ENCODE measurements at regions not wholly inside any gene's neighbourhood (a gene's known extent, or its start where the extent isn't known, plus 50 kb on each side); places are given as distances from the start of the nearest gene placed in this dataset.
"Not testable (repeated sequence)": the region's sequence is repeated elsewhere in the genome, so short reads cannot be mapped to it uniquely, and the experiment has no call there.

DNA sequence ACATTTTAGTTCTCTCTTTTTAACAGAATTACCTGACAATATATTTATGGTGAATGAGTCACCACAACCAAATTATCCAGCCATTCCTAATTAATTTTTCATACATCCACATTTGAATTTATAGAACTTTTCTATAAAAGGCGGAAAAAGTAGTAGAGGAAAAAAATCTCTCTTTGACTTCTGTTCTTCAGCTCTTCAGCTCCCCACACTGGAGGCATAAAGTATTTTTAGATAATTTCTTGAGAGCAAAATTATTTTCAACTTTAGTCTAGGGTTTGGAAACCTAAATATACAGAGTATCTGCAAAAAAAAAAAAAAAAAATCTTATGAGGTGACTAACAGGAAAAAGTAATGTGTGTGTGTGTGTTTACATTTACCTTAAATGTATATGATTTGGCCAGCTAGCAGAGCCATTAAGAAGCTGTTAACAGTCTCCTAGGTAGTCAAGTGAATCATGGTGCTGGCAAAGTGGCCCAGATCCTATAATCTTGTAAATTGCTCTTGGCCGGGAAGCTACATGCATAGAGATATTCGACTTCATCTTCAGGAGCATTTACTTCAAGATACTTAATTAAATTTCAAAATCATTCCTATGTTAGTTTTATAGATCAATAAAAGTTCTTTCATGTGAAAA is 383.1 kb upstream of the STEAP1 start:
- DNase-seq: no peak
- ATAC-seq: no peak

DNA sequence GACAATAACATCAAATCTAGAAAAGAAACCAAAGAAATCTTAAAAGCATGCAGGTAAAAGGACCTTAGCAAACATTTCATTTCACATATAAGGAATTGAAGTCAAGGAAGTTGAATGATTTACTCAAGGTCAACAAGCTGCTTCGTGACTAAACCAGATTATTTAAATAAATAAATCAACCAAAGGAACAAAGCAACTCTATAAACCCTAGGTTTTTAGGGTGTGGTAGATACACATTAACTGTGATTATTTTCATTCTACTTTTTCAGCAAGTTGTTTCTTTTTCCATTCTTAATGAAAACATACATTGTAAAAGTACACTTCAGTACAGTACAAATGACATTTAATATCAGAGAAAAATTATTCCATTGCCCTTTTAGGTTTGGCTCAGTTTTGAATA is 382.0 kb upstream of the STEAP1 start:
- ATAC-seq (no peak), DNase-seq (no peak)

DNA sequence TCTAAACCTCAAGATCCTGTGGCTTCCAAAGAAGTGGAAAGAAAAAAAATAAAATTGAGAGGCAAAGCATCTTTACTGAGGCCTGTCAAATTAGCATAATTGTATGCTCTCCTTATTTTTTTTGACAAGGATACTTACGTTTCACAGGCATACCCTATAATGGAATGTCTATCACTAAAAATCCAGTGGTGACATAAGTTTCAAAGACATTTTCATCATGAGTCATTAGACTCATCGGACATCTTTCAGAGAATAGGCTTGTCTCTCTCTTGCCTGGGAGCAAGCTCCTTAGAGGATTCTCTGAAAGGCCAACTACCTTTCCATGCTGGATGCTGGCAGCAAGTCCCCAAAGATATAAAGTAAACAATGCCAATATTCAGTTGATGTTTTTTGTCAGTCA is 380.7 kb upstream of the STEAP1 start:
- ATAC-seq: no peak
- no peak for DNase-seq

DNA sequence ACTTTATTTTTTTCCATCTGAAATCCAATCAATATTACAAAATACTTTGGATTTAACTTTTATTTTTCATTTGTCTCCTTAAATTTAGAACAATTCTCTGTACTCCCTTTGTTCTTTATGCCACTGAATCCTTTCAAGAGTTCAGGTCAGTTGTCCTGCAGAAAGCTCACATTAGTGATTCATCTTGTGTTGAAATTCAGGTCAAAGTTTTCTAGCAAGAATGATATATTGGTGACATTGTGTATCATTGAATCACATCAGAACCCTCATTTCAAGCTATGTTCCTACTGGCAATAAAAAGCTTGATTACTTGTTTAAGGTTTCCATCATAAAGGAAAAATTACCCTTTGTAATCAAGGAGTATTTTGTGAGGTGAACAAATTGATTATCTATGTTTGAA is 378.8 kb upstream of the STEAP1 start:
- DNase-seq: no peak
- no peak for ATAC-seq

DNA sequence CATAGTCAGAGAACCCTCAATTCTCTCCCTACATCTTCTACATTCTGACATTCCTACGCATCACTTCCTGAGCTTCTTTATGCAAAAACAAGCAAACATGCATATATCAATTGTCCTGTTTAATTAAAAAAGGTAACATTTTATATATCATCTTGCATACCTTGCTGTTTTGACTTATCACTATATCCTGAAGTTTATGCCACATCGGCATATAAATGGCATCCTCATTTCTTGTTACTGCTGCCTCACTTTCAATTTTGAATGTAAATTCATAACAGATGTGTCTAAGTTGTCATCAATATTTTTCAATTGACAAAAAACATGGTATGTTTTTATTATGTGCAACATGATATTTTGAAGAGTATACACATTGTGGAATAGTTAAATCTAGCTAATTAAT is 377.3 kb upstream of the STEAP1 start:
- ATAC-seq (no peak), DNase-seq (no peak)

DNA sequence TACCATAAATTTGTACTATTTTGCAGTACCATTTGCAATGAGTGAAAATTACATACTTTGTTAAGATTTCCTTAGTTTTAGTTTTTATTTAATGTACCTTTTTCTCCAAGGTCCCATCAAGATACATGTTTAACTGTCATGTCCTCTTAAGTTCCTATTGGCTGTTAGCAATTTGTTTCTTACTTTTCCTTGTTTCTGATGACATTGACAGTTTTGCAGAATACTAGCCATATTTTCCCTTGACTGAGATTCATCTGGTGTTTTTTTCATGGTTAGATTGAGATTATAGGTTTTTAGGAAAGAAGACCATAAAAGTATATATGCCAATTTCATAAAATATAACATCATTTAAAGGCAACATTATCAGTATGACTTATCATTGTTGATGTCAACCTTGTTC is 376.8 kb upstream of the STEAP1 start:
- no peak for DNase-seq
- no peak for ATAC-seq

DNA sequence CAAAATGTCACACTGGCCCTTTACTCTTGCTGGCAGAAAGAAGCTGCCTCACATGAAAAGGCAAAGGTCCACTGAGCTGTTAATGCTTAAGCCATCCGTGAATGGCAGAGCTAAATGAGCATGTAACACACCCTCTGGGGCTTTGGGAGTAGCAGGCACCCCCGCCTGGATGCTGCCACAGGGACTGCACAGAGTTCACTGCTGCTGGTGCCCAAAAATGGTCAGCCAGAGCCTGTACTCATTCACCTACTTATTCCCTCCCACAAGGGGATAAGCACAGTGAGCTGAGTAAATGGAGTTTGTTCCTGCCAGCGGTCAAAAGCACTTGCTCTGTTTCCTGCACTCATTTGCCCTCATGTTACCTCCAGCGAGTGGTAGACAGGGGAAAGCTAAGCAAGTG is 374.0 kb upstream of the STEAP1 start:
- ATAC-seq (no peak), DNase-seq (no peak)

DNA sequence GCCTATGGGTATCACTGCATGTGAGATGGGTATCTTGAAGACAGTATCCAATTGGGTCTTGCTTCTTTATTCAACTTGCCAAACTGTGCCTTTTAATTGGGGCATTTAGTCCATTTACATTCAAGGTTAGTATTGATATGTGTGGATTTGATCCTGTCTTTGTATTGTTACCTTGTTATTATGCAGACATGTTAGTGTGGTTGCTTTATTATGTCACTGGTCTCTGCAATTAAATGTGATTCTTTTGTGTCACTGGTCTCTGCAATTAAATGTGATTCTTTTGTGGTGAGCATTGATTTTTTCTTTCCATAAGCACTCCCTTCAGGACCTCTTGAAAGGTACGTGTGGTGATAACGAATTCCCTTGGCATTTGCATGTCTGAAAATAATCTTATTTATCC is 357.8 kb upstream of the STEAP1 start:
- DNase-seq (no peak), ATAC-seq (no peak)

DNA sequence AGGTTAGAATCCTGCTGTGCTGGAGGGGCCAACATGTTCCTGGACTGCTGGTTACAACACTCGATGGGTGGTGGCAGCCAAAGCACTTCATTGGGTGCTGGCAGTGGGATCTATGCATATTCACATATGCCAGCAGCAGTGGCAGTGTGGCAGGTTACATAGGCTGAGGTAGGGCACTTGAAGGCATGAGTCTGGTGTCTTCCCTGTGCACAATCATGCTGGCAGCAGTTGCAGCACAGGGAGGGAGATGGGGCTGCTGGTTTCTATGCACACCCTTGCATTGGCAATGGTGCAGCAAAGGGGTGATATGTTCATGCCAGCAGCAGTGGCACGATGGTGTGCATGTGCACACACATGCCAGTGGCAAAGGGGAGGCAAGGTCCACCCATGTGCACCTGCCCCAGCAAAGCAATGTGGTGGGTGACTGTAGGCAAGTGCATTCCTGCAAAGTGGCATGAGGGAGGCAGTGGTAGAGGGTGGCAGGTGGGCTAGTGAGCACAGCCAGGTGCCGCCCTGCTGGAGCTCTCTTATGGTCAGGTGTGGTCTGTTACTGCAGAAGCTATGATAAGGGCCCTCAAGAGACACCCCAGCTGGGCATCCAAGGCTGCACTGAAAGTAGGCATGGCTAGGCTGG is 356.2 kb upstream of the STEAP1 start:
- ATAC-seq: no peak
- no peak for DNase-seq

DNA sequence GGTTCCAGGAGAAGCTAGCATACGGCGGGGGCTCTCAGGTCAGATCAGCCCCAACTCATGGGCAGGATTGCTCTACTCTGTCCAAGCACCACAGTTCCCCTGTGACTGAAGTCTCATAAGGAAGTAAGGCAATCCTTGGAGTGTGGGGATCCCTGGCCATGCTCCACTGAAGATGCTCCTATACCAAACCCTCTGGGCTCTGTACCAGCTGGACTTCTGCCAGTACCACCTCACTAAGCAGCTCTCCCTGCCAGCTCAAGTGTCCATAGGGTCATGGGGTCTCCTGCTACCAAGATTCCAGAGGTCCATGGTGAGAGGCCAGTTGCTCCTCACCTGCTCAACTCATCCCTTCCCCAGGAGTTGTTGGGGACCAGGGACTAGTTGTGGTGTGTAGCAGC is 355.7 kb upstream of the STEAP1 start:
- DNase-seq: no peak
- ATAC-seq: no peak

DNA sequence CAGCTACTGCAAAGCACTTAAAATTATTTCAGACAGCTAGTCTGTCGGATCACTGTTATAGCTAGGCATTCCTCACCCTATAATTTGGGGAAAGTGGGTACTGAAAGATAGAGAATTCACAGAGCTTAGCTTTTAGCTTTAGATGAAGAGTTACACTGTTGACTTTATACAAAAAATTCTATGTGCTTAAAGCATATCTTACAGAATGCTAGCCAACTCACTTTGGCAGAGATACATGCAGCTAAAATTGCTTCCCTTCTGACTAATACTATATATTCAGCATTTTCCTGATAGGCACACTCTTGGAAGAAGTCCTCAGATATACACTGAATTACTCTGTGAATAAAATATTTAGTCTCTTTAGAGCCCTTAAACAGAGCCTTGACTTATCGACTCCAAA is 353.5 kb upstream of the STEAP1 start:
- no peak for ATAC-seq

DNA sequence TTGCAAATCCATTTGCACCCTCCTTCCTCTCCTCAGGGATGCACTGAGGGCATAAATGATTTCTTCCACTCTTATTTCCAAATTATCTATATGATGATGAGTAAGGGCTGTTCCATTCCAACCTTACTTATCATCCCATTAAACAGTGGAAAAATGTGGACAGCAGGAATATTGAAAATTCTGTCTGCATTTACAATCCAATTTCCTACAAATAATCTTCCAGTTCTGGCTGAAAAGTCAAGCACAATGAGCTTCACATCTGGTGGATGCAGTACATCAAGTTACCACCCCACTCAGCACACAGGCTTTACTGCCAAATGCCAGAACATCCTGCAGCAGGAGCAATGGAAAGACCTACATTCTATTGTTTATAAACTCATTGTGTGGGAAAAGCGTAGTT is 345.0 kb upstream of the STEAP1 start:
- DNase-seq (no peak), ATAC-seq (no peak)

More for the DNA sequence above, 353.5 kb upstream of the STEAP1 start:
- no peak for DNase-seq

DNA sequence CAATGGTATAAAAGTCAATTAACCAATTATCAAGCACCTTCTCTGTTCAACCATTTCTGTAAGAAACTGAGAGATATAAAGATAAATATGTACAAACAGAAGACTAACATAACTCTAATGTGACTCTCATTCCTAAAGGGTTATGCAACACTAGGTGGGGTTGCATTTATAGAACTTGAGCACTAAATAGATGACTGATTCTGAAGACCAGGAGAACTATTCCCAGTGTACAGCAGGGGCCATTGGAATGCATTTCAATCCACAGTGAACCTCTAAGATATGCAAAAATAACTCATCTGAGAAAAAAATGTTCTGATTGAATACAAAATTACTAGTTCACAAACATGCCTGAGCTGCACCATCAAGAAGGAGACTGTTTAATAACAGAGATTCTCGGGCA is 341.2 kb upstream of the STEAP1 start:
- ATAC-seq (no peak), DNase-seq (no peak)

DNA sequence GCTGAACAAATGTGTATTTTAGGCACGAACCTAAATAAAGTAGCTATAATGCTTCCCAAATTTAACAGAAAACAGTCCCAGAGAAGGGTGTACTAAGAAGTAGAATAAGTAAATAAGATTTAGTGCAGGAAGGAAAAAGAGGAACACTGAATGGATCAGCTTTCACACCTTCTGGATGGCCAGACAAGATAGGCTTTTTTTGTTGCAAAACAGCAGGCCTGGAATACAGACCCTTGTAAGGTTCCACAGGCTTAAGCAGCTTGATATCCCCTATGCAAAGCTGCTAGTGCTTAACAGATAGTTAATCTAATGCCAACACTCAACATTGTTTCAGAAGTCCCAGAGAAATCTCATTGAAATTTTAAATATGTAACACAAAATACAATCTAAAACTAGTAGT is 328.1 kb upstream of the STEAP1 start:
- ATAC-seq (no peak), DNase-seq (no peak)

DNA sequence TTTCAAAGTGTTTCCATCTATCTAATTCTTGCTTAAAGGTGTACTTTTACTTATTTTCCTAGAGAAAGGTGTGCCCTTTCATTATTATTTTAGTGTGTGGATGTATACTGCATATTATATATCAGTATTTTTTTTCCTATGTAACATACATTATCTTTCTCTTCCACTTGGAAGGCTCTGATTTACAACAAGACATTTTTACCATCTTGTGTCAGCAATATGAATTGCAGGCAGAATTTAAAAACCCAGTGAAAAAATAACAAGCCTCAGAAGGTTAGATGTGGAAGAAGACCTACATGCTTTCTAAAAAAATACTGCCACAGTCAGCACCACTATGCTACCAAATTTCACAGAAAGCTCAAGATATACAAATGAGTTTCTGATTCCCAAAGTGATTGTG is 327.7 kb upstream of the STEAP1 start:
- no peak for DNase-seq
- no peak for ATAC-seq

DNA sequence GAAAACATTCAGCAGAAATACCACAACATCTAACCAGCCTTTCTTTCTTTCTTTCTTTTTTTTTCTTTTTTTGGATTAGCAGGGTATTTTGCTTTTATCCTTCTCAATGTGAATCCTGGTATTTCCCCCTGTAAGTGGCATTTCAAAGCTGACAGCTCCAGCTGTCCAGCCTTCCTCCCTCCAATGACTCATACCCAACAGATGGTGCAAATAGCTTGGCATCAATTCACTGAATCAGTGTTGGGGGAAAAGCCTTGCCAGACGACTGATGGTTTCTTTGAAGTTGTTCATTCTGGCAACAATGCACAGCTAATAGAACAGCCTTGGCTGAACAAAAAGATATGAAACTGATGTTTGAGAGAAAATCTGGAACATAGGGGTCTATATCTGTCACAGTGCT is 316.8 kb upstream of the STEAP1 start:
- ATAC-seq (no peak), DNase-seq (no peak)

DNA sequence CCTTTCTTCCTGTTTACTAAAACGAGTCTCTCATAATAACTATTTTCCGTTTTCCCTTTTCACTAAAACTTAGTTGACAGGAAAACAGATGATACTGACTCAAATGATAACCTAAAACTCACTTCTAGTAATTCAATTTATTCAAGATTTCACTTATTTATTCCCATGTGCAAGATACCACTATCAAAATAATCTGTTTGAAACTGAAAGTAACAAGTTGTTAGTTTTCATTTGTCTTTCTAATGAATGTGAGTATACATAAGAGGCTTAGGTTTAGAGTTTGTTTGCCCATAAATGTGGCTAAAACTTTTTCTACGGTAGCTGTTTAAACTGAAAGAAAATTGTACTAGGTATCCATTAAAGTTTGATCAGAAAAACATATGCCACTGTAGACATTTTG is 314.9 kb upstream of the STEAP1 start:
- ATAC-seq (no peak), DNase-seq (no peak)

DNA sequence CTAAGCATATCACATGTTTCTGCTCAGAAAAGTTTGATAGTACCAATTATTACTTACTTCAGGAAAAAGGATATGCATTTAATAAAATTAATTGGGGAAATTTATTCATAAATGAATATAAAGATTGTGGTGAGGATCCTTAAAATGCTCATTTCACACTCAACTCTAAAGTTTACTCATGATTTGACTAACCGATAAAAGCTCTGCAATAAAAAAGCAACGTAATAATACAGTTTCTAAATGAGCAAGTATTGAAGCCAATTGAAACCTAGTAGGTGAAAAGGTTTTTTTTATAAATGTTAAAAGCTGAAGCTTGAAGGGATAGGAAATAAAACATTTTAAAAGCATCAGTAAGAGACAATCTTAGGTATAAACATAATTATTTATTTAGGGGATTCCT is 308.3 kb upstream of the STEAP1 start:
- DNase-seq (no peak), ATAC-seq (no peak)

DNA sequence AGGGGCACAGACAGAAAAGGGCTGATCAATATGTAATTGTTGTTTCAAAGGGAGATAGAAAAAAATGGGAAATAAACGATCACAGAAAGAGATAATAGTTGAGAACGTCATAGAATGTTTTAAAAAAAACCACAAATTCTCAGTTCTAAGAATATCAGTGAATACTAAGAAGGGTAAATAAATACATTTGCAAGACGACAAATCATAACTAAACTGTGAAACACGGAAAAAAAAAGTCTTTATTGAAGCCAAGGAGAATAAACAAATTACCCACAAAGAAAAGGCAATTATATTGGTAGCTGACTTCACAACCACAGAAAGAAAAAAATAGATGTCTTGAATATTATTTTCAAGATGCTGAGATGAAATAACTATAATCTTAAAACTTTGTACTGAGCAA is 305.2 kb upstream of the STEAP1 start:
- DNase-seq: no peak

DNA sequence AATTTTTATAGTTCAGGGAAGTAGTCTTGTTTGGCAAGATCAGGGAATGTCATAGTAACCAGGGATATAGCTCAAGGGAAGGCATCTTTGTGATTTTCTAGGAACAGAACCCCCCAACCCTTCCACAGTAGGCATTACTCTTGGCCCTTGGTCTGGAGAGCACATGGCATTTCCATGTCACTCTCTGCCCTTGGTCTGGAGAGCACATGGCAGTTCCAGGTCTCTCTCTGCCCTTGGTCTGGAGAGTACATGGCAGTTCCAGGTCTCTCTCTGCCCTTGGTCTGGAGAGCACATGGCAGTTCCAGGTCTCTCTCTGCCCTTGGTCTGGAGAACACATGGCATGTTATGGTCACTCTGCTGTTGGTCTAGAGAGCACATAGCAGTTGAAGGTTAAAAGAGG is 297.2 kb upstream of the STEAP1 start:
- not testable (repeated sequence) for ATAC-seq, DNase-seq

More for the DNA sequence above, 305.2 kb upstream of the STEAP1 start:
- no peak for ATAC-seq

DNA sequence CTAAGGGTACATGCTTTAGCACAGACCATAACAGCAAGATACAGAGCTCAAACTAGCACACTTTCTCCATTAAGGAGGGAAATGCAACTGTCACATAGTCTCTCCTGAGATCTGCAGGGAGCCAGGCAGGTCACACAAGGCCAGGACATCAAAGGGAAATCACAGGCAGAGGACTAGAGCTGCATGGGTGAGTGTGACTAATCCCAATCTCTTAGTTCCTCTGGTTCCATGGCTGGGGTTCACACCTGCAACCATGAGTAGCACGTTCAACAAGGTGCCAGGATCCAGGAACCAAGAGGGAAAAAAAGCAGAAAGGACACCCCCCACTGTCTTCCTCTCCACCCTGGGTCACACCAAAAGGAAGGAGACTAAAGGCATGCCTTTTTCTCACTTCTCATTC is 296.5 kb upstream of the STEAP1 start:
- ATAC-seq: no peak

DNA sequence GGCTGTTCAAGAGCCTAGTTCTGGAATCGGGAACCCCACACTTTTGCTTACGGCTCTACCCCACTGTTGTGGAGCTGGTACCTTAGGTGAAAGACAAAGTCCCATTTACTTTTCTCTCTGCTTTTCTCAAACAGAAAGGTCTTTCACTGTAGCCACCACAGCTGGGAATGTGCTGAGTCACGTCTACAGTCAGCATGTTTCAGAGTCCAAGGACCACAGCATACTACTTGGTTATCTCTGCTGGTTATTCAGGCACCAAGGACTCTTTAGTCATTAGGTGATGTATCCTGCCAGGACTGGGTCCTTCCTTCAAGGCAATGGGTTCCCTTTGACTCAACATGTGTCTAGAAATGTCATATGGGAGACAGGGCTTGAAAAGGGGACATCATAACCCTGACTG is 266.8 kb upstream of the STEAP1 start:
- ATAC-seq: no peak
- no peak for DNase-seq

More for the DNA sequence above, 296.5 kb upstream of the STEAP1 start:
- DNase-seq: no peak

DNA sequence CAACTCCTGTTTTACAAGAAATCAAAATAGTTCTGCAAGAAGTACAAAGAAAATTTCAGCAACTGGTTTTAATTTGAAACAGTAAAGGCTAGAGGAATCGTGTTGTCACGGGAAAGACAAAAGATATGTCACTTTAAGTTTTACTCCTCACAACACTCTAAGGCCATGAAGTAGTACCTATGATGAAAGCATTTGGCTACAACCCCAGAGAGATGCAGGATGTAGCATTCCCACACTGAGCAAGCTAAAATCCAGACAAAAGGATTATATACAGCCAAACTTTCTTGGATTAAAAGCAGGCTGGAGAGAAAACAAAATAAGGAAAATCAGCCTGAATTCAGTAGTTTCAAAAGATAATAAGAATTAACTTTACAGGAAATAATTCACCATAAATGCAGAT is 245.5 kb upstream of the STEAP1 start:
- DNase-seq (no peak), ATAC-seq (no peak)

DNA sequence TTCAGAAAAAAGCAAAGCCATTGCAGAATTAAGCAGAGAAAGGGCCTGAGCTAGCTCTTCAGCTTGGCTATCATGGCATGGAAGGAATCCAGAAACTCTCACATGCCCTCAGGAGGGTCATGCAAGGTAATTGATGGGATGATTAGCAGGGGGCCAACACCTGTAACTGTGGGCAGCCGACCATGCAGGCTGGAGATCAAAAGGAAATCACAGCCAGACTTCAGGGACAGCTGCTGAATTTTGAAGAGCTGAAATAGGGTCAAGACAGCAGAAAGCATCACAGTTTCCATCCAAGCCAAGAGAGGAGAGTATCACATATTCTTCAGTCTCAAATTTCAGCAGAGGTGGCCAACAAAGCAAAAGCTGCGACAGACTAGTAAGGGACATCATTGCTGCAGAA is 239.6 kb upstream of the STEAP1 start:
- no peak for ATAC-seq

DNA sequence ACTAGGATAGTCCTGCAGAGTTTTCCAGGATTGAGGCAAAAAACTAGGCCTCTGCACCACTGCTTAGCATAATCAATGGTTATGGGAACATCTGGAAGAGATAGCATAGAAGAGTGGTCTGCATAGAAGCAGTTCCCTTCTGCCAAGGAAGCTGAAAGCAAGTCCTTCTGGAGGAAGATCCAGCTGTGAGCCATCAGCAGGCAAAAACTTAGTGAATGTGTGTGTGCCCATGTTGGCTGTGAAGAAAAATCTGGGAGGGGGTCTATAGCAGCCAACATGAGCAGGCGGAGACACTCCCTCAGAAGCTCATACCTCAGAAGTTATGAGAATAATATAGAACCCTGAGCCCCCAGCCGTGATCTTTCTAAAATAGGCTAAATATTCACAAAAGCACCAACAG is 228.1 kb upstream of the STEAP1 start:
- DNase-seq (no peak), ATAC-seq (no peak)

More for the DNA sequence above, 239.6 kb upstream of the STEAP1 start:
- no peak for DNase-seq
